ENCODE measurements at regions not wholly inside any gene's neighbourhood (a gene's known extent, or its start where the extent isn't known, plus 50 kb on each side); places are given as distances from the start of the nearest gene placed in this dataset.

DNA sequence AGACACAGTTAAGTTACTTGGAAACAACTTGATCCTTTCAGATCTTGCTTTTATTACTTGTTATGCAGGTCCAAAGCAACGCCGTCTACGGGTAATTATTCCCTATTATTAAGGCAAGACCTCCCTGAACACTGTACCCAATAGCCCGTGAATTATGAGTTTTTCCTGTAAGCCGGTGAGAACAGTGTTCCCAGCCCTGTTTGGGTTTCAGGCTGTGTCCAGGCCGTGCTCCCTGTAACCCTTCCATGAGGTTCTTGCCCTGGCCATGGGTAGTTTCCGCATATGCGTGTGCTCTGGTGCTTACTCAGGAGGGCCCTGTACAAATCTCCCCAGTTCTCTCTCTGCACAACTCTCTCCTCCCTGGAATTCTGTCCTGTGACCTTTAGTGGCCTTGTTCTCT, 65.6 kb upstream of the CNOT6 start:
- Histone ChIP-seq H3F3A (ENCODE audit: low read depth) (no peaks in the 10 kb centered on the region), H3K79me2 (ENCODE audit: low read depth) (no peaks in the 10 kb centered on the region), H3K4me2 (no peak overlapping the region), H3K9ac (no peak overlapping the region), H2AFZ (replicated peaks) (no peak overlapping the region), H3K27ac (no peak overlapping the region), H4K20me1 (ENCODE audit: low read depth) (no peaks in the 10 kb centered on the region), H3K36me3 (no peaks in the 10 kb centered on the region), H3K4me3 (no peak overlapping the region), H3K9me3 (ENCODE audit: low read depth) (no peaks in the 10 kb centered on the region), H3K27me3 (no peaks in the 10 kb centered on the region), H3K4me1 (no peaks in the 10 kb centered on the region)
- DNase-seq (ENCODE audit: low spot score): no peak
- no peak for TF ChIP-seq EZH2phosphoT487 (IDR thresholded peaks at IDR 0.05)
- no peak for TF ChIP-seq EZH2 (IDR thresholded peaks at IDR 0.05)
- TF ChIP-seq, protein P1, sequence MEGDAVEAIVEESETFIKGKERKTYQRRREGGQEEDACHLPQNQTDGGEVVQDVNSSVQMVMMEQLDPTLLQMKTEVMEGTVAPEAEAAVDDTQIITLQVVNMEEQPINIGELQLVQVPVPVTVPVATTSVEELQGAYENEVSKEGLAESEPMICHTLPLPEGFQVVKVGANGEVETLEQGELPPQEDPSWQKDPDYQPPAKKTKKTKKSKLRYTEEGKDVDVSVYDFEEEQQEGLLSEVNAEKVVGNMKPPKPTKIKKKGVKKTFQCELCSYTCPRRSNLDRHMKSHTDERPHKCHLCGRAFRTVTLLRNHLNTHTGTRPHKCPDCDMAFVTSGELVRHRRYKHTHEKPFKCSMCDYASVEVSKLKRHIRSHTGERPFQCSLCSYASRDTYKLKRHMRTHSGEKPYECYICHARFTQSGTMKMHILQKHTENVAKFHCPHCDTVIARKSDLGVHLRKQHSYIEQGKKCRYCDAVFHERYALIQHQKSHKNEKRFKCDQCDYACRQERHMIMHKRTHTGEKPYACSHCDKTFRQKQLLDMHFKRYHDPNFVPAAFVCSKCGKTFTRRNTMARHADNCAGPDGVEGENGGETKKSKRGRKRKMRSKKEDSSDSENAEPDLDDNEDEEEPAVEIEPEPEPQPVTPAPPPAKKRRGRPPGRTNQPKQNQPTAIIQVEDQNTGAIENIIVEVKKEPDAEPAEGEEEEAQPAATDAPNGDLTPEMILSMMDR (IDR thresholded peaks at IDR 0.05): no peak
- H3K4me1 Mint-ChIP-seq: peaks cover 2% of the 10 kb centered on the region
- peaks cover 7% of the 10 kb centered on the region for H3K9me3 Mint-ChIP-seq
- no peaks in the 10 kb centered on the region for H3K36me3 Mint-ChIP-seq
- H3K4me3 Mint-ChIP-seq: no peak overlapping the region
- no peak overlapping the region for H3K27ac Mint-ChIP-seq
- peaks cover 4% of the 10 kb centered on the region for H3K27me3 Mint-ChIP-seq (ENCODE audit: insufficient read depth, low read depth)

DNA sequence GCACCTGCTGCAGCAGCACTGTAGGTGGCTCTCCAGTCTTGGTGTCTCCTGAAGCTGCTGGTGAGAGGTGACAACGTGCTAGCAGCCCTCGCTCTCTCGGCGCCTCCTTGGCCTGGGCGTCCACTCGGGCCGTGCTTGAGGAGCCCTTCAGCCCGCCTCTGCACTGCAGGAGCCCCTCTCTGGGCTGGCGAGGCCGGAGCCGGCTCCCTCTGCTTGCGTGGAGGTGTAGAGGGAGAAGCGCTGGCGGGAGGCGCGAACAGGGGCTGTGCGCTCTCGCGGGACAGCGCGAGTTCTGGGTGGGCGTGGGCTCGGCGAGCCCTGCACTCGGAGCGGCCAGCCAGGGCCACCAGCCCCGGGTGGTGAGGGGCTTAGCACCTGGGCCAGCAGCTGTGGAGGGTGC, 62.2 kb upstream of the CNOT6 start:
- Mint-ChIP-seq H3K4me1 (no peaks in the 10 kb centered on the region), H3K27me3 (ENCODE audit: insufficient read depth, low read depth) (peaks cover 4% of the 10 kb centered on the region), H3K4me3 (no peak overlapping the region), H3K9me3 (peaks cover 7% of the 10 kb centered on the region), H3K27ac (no peak overlapping the region), H3K36me3 (no peaks in the 10 kb centered on the region)
- no peak overlapping the region for H3K4me3 ChIP-seq
- H3K27me3 ChIP-seq: no peaks in the 10 kb centered on the region
- no peak overlapping the region for H2AFZ ChIP-seq (replicated peaks)
- no peak for DNase-seq (ENCODE audit: low spot score)
- no peak overlapping the region for H3K27ac ChIP-seq
- no peaks in the 10 kb centered on the region for H3K4me1 ChIP-seq
- no peaks in the 10 kb centered on the region for H3K9me3 ChIP-seq (ENCODE audit: low read depth)
- H3F3A ChIP-seq (ENCODE audit: low read depth): no peaks in the 10 kb centered on the region
- H3K4me2 ChIP-seq: no peak overlapping the region
- H4K20me1 ChIP-seq (ENCODE audit: low read depth): no peaks in the 10 kb centered on the region
- no peak overlapping the region for H3K9ac ChIP-seq
- no peaks in the 10 kb centered on the region for H3K79me2 ChIP-seq (ENCODE audit: low read depth)
- H3K36me3 ChIP-seq: no peaks in the 10 kb centered on the region
- TF ChIP-seq, protein P1 (IDR thresholded peaks at IDR 0.05): no peak
- no peak for TF ChIP-seq EZH2phosphoT487 (IDR thresholded peaks at IDR 0.05)
- no peak for TF ChIP-seq EZH2 (IDR thresholded peaks at IDR 0.05)

DNA sequence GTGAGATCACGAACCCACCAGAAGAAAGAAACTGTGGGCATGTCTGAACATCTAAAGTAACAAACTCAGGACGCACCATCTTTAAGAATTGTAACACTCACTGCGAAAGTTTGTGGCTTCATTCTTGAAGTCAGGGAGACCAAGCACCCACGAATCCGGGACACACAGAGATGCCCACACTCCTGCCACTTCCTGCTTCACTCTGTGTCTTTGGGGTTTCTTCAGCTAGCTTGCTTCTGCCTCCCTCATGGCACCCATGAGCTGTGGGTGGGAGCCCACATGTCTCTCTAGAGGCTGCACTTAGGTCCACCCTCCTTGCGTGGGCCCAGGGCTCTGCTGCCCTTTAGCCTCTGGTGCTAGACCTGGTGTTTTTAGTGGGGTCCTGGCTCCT, 61.2 kb upstream of the CNOT6 start:
- no peaks in the 10 kb centered on the region for H3K4me1 Mint-ChIP-seq
- TF ChIP-seq EZH2 (IDR thresholded peaks at IDR 0.05) (no peak), EZH2phosphoT487 (IDR thresholded peaks at IDR 0.05) (no peak)
- TF ChIP-seq, protein P1 (IDR thresholded peaks at IDR 0.05): no peak
- H3K9ac ChIP-seq: no peak overlapping the region
- H3K4me3 Mint-ChIP-seq: no peak overlapping the region
- H3K36me3 Mint-ChIP-seq: no peaks in the 10 kb centered on the region
- H3K27me3 Mint-ChIP-seq (ENCODE audit: insufficient read depth, low read depth): peaks cover 2% of the 10 kb centered on the region
- H3K4me1 ChIP-seq: no peaks in the 10 kb centered on the region
- H2AFZ ChIP-seq (replicated peaks): no peak overlapping the region
- H3K36me3 ChIP-seq: no peaks in the 10 kb centered on the region
- no peaks in the 10 kb centered on the region for H3K27me3 ChIP-seq
- H3K9me3 ChIP-seq (ENCODE audit: low read depth): no peaks in the 10 kb centered on the region
- no peaks in the 10 kb centered on the region for H3K79me2 ChIP-seq (ENCODE audit: low read depth)
- H3K9me3 Mint-ChIP-seq: peaks cover 7% of the 10 kb centered on the region
- no peak overlapping the region for H3K4me3 ChIP-seq
- H3K27ac Mint-ChIP-seq: no peak overlapping the region
- no peaks in the 10 kb centered on the region for H3F3A ChIP-seq (ENCODE audit: low read depth)
- DNase-seq (ENCODE audit: low spot score): no peak
- H3K27ac ChIP-seq: no peak overlapping the region
- H3K4me2 ChIP-seq: no peak overlapping the region
- H4K20me1 ChIP-seq (ENCODE audit: low read depth): no peaks in the 10 kb centered on the region

DNA sequence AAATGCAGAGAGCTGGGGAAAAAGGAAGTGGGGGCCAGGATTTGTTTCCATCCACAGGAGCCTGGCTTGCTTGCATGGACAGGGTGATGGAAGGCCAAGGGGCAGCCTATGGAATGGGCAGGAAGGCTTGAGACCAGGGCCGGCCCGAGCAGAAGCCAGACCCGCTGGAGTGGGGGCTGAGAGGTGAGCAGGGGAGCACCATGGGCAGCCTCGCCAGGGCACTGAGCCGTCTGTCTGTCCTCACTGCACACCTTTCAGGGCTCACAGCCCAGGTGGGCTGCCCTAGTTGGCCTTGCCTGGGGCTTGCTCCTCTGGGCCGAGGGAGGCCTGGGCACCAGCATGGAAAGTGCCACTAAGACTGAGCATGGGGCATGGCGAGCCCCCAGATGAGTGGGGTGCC, 58.6 kb upstream of the CNOT6 start:
- Histone ChIP-seq H3K9me3 (ENCODE audit: low read depth) (no peaks in the 10 kb centered on the region), H3K27me3 (no peaks in the 10 kb centered on the region), H3K36me3 (no peaks in the 10 kb centered on the region), H3F3A (ENCODE audit: low read depth) (no peaks in the 10 kb centered on the region), H3K79me2 (ENCODE audit: low read depth) (no peaks in the 10 kb centered on the region), H3K4me2 (no peak overlapping the region), H3K9ac (no peak overlapping the region), H3K4me1 (no peaks in the 10 kb centered on the region), H2AFZ (replicated peaks) (no peak overlapping the region), H4K20me1 (ENCODE audit: low read depth) (no peaks in the 10 kb centered on the region), H3K27ac (no peak overlapping the region), H3K4me3 (no peak overlapping the region)
- DNase-seq (ENCODE audit: low spot score): no peak
- H3K27me3 Mint-ChIP-seq (ENCODE audit: insufficient read depth, low read depth): no peaks in the 10 kb centered on the region
- H3K36me3 Mint-ChIP-seq: no peaks in the 10 kb centered on the region
- TF ChIP-seq, protein P1 (IDR thresholded peaks at IDR 0.05): no peak
- TF ChIP-seq EZH2 (IDR thresholded peaks at IDR 0.05): no peak
- TF ChIP-seq EZH2phosphoT487 (IDR thresholded peaks at IDR 0.05): no peak
- peaks cover 3% of the 10 kb centered on the region for H3K4me1 Mint-ChIP-seq
- H3K9me3 Mint-ChIP-seq: peaks cover 10% of the 10 kb centered on the region
- no peak overlapping the region for H3K27ac Mint-ChIP-seq
- H3K4me3 Mint-ChIP-seq: no peak overlapping the region
